ENCODE measurements at regions not wholly inside any gene's neighbourhood (a gene's known extent, or its start where the extent isn't known, plus 50 kb on each side); places are given as distances from the start of the nearest gene placed in this dataset.

DNA sequence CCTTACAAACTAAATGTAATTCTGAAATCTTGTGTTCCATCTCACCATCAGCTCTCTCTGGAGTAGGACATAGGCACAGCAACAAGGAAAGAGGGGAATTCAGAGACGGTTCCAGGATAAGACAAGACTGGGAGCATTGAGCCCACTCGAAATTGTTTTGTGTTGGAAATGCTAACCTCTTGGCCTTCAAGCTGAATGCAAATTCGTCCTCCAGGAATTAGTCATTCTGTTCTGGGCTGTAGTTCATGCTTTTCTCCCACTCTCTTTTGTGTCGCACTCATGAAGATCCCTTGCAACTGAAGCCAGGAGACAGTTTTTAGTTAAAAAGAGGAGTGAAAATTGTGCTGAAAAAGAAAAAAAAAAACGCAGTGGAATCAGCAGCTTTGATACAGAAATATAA is 121.7 kb upstream of the SEMA6A start:
- peak; percentile 1 for DNase-seq (ENCODE audit: low read depth)
- no peak overlapping the region for H3K4me3 ChIP-seq (ENCODE audit: low read depth, low read length)
- no peak for TF ChIP-seq CTCF (IDR thresholded peaks at IDR 0.05; ENCODE audit: insufficient read depth, low read depth, low read length)

GRCh38 chr5:116695681-116696080 is 121.1 kb upstream of the SEMA6A start:
- no peak for TF ChIP-seq CTCF (IDR thresholded peaks at IDR 0.05; ENCODE audit: insufficient read depth, low read depth, low read length)
- DNase-seq (ENCODE audit: low read depth) = no peak
- no peak overlapping the region for H3K4me3 ChIP-seq (ENCODE audit: low read depth, low read length)

- no peak for TF ChIP-seq CTCF (IDR thresholded peaks at IDR 0.05; ENCODE audit: insufficient read depth, low read depth, low read length)
- no peak overlapping the region for H3K4me3 ChIP-seq (ENCODE audit: low read depth, low read length)
- DNase-seq (ENCODE audit: low read depth) = no peak
Measured at GRCh38 chr5:116686438-116686837, 111.8 kb upstream of the SEMA6A start.

DNA sequence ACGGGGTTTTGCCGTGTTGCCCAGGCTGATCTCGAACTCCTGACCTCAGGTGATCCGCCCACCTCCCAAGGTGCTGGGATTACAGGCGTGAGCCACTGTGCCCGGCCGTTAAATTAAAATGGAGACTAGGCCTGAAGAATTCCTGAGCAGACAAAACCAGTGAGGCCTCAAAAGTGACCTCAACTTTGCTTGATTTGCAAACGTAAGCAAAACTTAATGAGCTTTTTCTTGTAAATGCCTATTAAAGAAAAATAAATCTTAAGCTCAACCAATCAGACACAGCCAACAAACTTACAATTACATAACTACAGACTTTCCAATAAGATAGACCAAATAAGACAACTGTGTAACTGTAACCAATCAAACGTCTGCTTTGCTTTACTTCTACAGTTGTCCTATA is 111.3 kb upstream of the SEMA6A start:
- no peak overlapping the region for H3K4me3 ChIP-seq (ENCODE audit: low read depth, low read length)
- no peak for TF ChIP-seq CTCF (IDR thresholded peaks at IDR 0.05; ENCODE audit: insufficient read depth, low read depth, low read length)
- no peak for DNase-seq (ENCODE audit: low read depth)

DNA sequence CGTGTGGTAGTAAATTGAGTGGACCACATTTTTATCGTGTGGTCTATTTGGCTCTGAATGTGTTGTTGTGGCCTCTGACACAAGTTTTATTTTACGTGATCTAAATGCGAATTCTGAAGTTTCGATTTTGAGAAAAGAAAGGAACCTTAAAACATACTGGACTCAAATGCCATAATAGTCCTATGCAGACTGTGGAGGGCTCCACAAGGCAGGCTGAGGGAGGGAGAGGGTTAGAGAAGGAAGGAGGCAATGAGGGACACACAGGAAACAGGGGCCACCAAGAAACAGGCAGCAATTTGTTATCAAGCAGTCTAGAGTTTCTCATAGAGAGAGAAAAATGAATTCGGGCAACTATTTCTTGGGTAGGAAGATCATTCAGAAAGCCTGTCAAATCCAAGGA is 110.4 kb upstream of the SEMA6A start:
- DNase-seq (ENCODE audit: low read depth) = no peak
- no peak for TF ChIP-seq CTCF (IDR thresholded peaks at IDR 0.05; ENCODE audit: insufficient read depth, low read depth, low read length)
- no peak overlapping the region for H3K4me3 ChIP-seq (ENCODE audit: low read depth, low read length)

- no peak for DNase-seq (ENCODE audit: low read depth)
- H3K4me3 ChIP-seq (ENCODE audit: low read depth, low read length) = no peak overlapping the region
- TF ChIP-seq CTCF (IDR thresholded peaks at IDR 0.05; ENCODE audit: insufficient read depth, low read depth, low read length) = no peak
Measured at GRCh38 chr5:116681334-116682013, 106.9 kb upstream of the SEMA6A start.

DNA sequence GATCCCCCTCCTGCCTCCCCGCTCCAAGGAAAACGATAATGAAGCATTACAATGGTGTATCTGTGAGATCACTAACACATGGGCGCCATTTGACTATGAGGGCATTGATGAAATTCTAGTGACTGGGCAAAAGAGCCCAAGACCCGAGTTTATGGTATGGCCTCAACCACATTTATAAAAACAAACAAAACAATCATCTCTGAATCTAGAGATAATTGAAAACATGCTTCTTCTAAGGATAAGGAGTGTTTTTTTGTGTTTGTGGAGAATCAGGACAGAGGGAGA is 100.9 kb upstream of the SEMA6A start:
- H3K4me3 ChIP-seq (ENCODE audit: low read depth, low read length) = no peak overlapping the region
- DNase-seq (ENCODE audit: low read depth) = no peak
- no peak for TF ChIP-seq CTCF (IDR thresholded peaks at IDR 0.05; ENCODE audit: insufficient read depth, low read depth, low read length)
